GM19023 (cell line): ENCODE measurements at regions not wholly inside any gene's neighbourhood (a gene's known extent, or its start where the extent isn't known, plus 50 kb on each side); places are given as distances from the start of the nearest gene placed in this dataset.

Source experiments
- ATAC-seq: cut with Tn5 transposase; IDR thresholded peaks from one replicate; pipeline ENCODE4 v1.9.1; 2021; ENCODE audit warnings: mild to moderate bottlenecking, moderate library complexity; ENCODE audit not compliant: unreplicated experiment

DNA sequence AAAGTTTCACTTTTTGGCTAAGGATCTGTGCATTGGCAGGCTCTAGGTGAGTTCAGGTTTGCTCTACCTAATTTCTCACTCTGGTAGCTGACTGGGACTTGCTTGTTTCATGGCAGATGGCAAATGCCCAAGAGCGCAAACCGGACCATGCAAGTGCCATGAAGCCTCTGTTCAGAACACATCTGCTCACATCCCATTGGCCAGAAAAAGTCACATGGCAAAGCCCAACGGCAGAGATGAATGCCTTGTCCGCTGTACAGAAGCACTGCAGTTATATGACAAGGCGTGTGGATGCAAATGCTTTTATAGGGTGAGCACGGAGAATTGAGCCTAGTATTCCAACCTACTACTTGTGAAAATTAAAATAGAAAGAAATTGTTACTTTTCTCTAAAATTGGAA lies 202.2 kb upstream of the HMGA2 start:
- ATAC-seq: no peak

DNA sequence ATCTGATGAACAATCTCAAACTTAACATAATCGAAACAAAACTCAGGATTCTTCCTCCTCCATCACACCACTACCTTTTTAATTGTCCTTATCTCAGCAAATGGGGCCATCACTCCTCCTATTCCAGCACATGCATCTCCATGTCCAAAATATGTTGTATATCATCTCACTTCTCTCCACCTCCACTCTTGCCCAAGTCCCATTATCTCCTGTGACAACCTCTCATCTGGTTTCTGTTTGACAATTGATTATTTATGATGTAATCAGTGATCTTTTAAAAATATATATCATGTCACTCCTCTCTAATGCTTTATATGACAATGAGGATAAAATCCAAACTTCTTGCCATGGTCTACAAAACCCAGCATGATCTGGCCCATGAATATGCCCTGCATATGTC lies 200.8 kb upstream of the HMGA2 start:
- no peak for ATAC-seq

DNA sequence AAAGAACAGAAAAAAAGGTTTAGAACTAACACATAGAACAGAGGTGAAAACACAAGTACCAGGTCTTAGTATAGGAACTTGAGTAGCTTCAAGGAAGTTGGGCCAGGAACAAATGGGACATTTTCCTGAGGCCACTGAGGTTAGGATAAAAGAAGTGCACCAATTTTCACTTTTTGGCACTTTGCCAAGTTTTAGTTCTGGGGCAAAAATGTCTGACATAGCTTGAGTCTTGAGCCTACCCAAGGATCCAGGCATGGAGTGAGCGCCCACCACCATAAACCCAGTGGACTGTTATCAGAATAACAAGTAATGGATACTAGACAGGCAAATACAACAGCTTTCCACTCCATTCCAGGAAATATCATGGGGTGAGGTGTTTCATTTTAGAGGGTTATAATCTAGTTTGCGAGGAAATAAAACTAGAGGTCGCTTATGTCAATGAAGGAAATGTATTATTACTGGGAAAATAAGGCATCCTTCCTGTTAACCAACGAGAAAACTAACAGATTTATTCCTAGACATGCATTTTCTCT lies 199.7 kb upstream of the HMGA2 start:
- ATAC-seq: no peak

DNA sequence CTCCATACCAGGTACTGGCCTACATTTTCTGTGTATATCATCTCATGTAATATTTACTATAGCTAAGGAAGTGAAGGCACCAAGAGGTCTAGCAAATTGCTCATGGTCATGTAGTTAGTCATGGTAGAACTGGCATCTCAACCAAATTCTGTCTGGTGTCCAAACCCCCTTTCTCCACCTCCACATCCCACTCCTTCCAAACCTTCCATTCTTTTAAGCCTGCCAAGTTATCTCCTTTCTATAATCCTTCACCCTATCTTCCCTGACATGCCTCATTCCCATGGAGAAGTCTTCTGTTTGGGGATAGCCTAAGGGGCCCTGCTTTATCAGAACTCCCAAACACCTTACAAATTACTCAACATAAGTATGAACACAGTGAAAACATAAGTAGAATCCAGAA lies 196.2 kb upstream of the HMGA2 start:
- no peak for ATAC-seq

DNA sequence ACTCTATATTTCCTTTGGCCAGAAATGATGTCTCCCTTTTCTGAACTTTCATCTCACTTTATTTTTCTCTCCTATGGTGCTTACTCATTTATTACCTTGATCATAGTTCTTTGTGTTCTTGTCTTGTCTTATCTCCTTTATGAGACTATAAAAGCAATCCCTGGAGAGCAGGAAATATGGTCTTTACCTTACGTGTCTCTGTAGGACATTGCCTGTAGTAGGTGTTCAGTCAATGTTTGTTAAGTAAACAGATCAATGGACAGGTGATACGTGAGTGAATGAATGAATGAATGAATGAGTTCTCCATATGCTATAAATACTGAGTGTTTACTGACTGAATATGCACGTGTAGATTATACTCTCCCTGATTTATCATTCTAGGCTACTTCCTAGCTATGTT lies 193.7 kb upstream of the HMGA2 start:
- ATAC-seq: no peak

DNA sequence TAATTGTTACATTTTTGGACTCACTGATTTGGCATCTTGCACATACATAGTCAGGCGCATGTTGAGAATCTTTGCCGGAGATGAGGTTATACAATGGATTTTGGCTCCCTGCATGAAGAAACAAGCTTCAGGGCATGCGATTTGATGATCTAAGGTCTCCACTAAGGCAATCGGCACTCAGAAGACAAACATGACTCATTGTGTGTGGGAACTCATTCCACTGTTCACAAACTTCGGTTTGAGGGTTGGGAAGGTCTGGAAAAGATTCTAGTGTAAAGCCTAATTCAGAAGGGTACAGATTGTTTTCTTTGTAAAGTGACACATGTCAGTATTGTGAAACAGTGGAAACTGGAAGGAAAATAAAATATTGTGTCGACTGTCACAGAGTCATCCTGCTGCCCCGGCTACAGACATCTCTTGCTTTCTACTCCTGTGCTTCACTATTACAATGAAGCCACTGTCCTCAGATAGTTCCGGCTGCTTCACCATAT lies 192.6 kb upstream of the HMGA2 start:
- no peak for ATAC-seq

DNA sequence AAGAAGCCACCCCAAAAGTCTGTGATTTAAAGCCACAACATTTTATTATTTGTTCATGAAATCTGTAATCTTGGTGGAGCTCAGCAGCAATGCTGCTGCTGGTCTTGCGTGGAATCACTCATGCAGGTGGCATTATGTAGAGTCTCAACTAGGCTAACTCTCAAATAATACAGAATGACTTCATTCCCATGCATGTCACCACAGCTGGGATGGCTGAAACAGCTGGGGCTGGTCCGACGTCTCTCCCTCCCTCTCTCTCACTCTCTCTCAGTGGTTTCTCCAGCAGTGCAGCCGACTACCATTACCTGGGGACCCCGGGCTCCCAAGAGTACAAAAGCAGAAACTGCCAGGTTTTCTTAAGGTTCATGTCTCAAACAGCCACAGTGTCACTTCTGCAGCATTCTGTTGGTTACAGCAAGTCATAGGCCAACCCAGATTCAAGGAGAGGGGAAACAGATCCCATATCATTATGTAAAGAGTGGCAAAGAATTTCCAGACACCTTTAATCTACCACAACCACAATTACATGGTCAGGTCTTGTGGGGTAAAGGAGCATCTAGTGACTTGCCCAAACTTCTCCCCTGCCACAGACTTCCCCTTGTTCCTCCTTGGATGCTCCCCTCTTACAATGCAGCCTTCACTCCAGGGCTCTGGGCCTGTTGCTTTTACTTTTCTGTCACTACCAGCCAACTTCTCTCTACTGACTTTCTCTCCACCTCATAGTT lies 192.0 kb upstream of the HMGA2 start:
- no peak for ATAC-seq

DNA sequence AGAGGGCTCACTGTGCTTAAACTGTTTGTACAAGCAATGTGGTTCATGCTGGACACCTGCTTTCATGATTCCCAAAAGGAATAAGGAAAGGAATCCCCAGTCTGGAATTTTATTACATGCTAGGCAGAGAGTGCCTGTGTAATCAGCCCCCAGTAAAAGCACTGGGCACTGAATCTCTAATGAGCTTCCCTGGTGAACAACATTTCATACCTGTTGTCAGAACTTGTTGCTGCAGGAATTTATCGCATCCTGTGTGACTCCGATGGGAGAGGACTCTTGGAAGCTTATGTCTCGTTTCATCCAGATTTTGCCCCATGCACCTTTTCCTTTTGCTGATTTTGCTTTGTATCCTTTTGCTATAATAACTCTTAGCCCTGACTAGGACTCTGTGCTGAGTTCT lies 190.2 kb upstream of the HMGA2 start:
- no peak for ATAC-seq

DNA sequence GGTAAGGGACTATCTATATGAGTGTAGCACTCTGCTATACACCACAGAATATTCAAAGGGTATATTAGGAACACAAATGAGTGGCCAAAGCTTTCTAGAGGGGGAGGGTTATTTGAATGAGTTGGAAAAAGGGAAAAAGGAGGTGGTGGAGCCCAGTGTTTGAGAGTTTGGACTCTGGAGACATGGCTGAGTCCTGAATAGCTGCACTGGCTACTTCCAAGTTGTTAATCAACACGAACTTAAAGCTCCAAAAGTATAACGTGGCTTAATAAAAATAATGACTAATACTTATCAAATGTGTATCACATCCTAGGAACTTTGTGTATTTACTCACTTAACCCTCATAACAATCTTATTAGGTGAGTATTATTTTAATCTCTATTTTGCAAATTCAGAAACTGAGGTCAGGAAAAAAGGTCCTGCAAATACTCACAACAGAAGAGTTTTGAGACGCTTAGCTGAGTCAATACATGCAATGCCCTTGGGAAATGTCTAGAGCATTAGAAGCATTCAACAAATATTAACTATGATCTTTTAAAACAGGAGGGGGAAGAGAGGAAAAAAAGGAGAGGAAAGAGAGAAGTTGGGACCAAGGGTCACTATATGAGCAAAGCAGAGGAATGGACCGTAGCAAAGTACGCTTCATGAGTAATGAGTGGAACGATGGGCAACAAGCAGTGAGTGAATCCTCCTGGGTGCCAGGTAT lies 189.5 kb upstream of the HMGA2 start:
- ATAC-seq: no peak

DNA sequence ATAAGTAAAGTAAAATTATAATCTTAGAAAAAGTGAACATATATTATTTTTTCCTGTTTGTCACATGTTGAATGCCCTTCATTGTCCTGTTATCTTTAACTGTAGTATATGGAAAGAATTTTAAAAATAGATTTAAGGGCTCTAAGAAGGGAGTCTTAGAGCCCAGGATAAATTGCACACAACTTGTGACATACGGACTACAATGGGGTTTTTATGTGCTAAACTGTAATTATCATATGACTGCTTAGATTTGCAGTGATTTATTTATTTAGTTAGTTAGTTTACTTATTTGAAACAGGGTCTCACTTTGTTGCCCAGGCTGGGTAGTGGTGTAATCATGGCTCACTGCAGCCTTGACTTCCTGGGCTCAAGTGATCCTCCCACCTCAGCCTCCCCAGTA lies 187.8 kb upstream of the HMGA2 start:
- ATAC-seq: no peak

DNA sequence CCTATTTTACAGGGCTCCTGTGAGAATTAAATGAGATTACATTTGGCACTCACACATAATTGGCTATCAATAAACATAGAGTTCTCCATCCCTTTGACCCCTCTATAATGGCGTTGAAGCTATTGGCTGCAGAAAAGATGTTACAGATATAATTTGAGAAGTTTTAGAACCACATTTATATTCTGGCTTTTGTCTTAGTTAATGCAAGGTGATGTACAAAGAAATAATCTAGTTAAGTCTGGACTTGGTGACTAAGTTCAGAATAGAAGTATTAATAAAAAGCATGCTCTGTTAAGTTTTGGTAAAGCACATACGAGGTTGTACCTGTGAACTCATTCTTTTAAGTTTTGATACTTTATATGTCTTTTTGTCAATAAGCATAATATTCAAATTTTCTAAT lies 187.1 kb upstream of the HMGA2 start:
- ATAC-seq: no peak

DNA sequence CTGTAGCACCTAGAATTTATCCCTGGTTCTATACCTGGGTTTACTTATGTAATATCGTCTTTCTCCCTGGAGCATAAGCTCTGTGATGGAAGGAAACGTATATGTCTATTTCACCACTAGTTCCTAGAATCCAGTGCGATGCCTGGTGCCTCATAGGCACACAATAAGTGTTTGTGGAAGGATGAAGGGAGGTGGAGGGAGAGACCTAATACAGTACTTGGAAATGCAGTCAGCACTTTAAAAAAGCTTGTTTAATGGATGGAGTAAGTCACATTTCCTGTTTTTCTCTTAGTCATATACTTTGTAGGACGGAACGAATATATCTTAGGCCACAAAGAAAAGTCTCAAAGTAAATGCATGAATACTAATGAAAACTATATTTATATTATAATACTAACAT lies 186.5 kb upstream of the HMGA2 start:
- no peak for ATAC-seq

DNA sequence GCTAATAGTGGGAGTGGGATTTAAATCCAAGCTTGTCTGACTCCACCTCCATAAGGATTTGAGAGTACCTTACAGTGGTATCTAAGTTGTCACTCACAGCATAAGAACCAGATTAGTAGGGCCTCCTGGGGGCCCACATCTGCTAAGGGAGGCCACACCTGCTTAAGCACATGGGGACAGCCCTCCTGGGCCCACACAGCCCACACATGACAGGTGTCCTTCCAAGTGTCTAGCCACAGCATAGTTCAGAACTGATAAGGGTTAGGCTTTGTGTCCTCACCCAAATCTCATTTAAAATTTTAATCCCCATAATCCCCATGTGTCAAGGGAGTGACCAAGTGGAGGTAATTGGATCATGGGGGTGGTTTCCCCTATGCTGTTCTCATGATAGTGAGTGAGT lies 186.0 kb upstream of the HMGA2 start:
- ATAC-seq: no peak

DNA sequence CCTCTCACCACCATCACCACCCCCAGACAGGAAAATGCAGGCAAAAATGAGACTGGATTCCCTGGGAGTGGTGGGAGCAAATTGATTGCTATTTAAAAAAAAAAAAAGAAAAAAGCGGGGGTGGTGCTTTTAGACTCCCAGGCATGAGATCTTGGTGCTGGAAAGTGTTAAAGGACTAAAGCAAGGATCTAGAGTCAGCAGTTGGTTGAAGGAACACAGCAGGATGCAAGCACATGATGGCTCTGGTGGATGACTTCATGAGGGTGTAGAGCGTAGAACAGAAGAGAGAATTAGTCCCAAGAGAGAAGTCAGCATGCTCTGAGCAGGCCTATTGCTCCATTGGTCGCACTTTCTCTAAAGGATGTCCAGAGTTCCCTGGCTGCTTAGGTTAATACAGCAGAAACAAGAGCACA lies 183.8 kb upstream of the HMGA2 start:
- no peak for ATAC-seq

DNA sequence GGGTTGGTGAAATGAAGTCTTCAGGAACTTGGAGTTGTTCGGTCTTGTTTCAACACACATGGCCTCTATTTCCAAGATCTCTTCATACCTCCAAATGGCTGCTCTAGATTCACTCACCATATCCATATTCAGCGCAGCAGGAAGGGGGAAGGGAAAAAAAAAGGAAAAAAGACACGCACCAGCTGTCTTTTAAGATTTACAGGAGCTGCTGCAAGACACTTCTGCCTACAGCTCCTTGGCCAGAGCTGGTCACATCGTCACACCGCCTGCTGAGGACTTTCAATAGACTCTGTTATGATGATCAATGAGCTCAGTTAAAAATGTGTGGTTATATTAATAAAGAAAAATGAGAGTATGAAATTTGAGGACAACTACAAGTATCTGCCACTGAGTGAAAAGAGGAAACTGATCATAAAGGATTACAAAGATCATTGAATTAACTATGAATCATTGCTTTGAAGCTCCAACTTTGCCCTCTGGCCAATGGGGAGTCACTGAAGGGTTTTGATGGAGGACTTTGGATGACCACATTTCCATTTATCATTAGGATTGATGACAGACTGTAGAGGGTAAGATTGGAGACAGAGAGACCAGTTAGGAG lies 182.1 kb upstream of the HMGA2 start:
- no peak for ATAC-seq

DNA sequence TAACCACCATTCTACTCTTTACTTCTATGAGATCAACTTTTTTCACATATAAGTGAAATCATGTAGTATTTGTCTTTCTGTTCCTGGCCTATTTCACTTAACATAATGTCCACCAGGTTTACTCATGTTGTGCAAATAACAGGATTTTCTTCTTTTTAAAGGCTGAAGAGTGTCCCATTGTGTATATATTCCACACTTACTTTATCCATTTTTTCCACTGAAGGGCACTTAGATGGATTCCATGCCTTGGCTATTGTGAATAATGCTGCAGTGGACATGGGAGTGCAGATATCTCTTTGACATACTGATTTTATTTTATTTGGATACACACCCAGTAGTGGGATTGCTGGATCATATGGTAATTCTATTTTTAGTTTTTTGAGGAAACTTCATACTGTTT lies 181.1 kb upstream of the HMGA2 start:
- ATAC-seq: no peak

DNA sequence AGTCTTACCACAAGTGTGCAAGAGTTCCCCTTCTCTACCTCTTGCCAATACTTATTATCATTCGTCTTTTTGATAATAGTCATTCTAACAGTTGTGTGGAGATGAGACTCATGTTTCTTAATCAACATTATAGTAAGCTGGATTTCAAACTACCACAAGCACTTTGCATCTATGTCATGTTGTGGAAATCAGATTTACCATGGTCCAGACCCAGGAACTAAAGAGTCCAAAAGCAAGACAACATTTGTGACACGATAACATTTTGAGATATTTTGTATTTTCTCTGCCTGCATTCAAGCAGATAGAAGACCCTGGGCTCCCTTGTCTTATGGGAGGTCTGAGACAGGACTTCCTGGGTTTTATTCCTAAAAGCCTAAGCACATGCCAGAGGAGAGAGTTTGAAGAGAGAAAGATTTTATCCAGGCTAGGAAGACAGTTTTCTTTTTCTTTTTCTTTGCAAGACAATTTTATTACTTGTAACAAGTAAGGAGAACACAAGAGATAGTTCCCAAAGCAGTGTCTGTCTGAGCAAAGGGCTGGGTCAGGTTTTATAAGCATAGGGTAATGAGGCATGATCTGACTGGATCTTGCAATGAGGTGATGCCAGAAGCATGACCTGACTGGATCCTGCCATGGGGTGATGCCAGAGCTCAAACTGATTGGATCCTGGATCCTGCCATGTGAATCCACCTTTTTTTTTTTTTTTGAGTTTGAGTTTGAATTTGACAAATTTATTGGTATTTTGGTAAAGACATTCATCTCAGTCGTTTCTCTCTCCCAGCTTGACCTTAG lies 180.5 kb upstream of the HMGA2 start:
- ATAC-seq: no peak

DNA sequence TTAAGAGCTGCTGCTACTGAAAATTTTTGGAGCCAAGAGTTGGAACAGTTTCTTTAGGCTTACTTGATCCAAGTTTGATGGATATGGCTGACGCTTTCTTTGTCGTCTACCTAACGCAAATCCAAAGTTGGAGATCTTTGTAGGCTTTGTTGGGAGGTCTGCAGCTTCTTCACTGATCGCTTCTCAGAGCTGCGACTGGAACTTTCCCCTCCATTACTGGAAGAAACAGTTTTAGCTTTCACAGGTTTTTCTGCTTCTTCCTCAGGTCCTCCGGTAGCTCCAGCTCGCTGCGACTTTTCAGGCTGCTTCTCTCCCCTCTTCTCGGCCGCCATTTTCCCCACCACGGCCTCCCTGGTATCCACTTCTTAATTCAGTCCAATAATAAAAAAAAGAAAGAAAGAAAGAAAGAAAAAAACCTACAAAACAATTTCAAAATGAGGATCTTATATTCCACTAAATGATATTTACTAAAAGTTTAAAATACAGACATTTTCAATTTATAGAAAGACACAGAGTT lies 178.1 kb upstream of the HMGA2 start:
- ATAC-seq: no peak

DNA sequence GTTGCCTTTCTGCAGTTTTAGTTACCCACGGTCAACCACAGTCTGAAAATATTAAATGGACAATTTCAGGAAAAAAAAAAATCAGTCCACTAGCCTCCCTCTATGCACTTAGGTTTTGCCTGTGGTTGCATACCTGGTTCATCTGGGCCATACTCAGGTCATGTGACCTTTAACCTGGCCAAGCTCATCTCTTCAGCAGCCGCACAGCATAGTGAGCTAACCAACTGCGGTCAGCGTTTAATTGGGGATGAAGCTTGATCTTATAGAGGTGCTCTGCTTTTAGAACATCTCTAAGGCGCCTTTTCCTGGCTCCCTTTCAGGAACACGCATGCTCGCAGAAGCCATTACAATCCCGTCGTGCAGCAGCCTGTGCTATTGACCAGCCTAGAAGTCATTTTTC lies 177.2 kb upstream of the HMGA2 start:
- no peak for ATAC-seq

DNA sequence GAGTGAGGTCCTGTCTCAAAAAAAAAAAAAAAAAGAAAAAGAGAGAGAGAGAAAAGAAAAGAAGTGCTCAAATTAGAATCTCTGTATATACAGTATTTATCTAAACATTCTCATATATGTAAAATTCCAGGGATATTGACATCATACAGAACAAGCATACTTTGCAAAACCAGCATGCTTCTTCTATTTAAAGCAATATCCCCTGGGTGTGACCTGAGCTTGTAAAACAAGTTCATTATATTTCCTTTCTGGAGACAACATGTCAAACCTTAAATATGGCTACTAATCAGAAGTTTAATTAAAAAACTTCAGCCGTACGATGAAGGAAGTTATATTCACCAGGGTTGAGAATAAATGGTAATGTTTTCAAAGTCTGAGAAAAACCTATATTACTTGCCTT lies 175.8 kb upstream of the HMGA2 start:
- no peak for ATAC-seq

DNA sequence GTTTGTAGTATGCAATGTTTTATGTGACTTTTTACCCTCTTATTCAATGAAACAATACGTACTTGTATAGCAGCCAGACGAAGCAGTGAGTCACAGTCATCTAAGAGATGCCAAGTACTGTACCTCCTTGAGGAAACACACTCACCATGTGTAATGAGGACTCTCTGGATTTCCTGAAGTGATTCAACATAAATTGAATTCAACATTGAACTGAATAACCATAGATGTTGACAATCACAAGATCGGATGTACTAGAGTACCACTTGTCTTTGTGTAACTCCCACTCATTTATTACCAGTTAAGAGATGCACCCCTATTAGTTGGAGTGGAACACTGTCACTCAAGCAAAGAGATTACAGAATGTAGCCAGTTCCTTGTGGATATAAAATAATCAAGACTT lies 175.2 kb upstream of the HMGA2 start:
- no peak for ATAC-seq
